CD4-positive, alpha-beta T cell (primary cell): ENCODE measurements at regions not wholly inside any gene's neighbourhood (a gene's known extent, or its start where the extent isn't known, plus 50 kb on each side); places are given as distances from the start of the nearest gene placed in this dataset.

ENCODE experiments used
- ATAC-seq: fragments of 200-7000 bp; cut with Tn5 transposase; one replicate; pipeline ENCODE4 v1.10.0; 2022; ENCODE audit warnings: mild to moderate bottlenecking; ENCODE audit not compliant: poor library complexity
- CTCF ChIA-PET: fragments of 350-600 bp; sonication (Branson Sonifier 250); formaldehyde crosslinking; loops from one replicate; lab custom pipeline; 2021; ENCODE audit warnings: antibody characterized with exemption, inconsistent platforms; lab: Charles Lee
- POLR2A ChIA-PET: fragments of 350-600 bp; sonication (Branson Sonifier 250); formaldehyde crosslinking; loops from one replicate; lab custom pipeline; 2021; ENCODE audit warnings: antibody characterized with exemption, inconsistent platforms; lab: Charles Lee
- DNase-seq, 14 experiments: peaks; one replicate each; pipeline ENCODE4 v3.0.0-alpha.2; 2013 to 2020; ENCODE audit warnings: mixed read lengths in 2 of 14
- H3K27ac ChIP-seq, 2 donors: one replicate each; pipeline versions ENCODE4 v1.5.1 to v1.7.0; 2013; ENCODE audit warnings: low read length in 2 of 2, low read depth in 1 of 2, mild to moderate bottlenecking in 1 of 2
- H3K27me3 ChIP-seq, 2 experiments: 1 replicate in 1 of 2; 2 replicates in 1 of 2; pipeline versions ENCODE4 v1.6.1 to v1.7.0; 2013; ENCODE audit warnings: low read length in 2 of 2, control low read depth in 1 of 2, mild to moderate bottlenecking in 1 of 2, moderate library complexity in 1 of 2; ENCODE audit not compliant: insufficient read depth in 2 of 2, control insufficient read depth in 1 of 2
- H3K36me3 ChIP-seq: one replicate; pipeline ENCODE4 v1.6.1; 2013; ENCODE audit warnings: low read length, control low read depth; ENCODE audit not compliant: insufficient read depth
- H3K4me1 ChIP-seq: one replicate; pipeline ENCODE4 v1.6.1; 2013; ENCODE audit warnings: low read length, control low read depth; ENCODE audit not compliant: insufficient read depth
- H3K4me3 ChIP-seq: one replicate; pipeline ENCODE4 v1.5.1; 2013; ENCODE audit warnings: mild to moderate bottlenecking, low read length, moderate library complexity
- H3K9me3 ChIP-seq, 2 experiments: 1 replicate in 1 of 2; 2 replicates in 1 of 2; pipeline versions ENCODE4 v1.6.1 to v1.7.0; 2013; ENCODE audit warnings: low read length in 2 of 2, mild to moderate bottlenecking in 2 of 2, control low read depth in 1 of 2, moderate library complexity in 1 of 2; ENCODE audit not compliant: control insufficient read depth in 1 of 2, insufficient read depth in 1 of 2
- H3K27ac Mint-ChIP-seq: one replicate; pipeline ENCODE4 v1.8.0; 2020; ENCODE audit warnings: mixed read lengths
- H3K27me3 Mint-ChIP-seq: one replicate; pipeline ENCODE4 v1.8.0; 2021; ENCODE audit warnings: mixed read lengths
- H3K36me3 Mint-ChIP-seq: one replicate; pipeline ENCODE4 v1.8.0; 2021; ENCODE audit warnings: low read depth, mixed read lengths
- H3K4me1 Mint-ChIP-seq: one replicate; pipeline ENCODE4 v1.8.0; 2021; ENCODE audit warnings: low read depth, mixed read lengths
- H3K4me3 Mint-ChIP-seq: one replicate; pipeline ENCODE4 v1.8.0; 2020; ENCODE audit warnings: mild to moderate bottlenecking, mixed read lengths
- H3K9me3 Mint-ChIP-seq: one replicate; pipeline ENCODE4 v1.8.0; 2020; ENCODE audit warnings: mixed read lengths
- CTCF ChIP-seq: fragments of 200-600 bp; IDR thresholded peaks from one replicate; pipeline ENCODE4 v1.8.0; 2022; ENCODE audit warnings: antibody characterized with exemption, mild to moderate bottlenecking
- intact Hi-C, 2 experiments: fragments of 100-400 bp; cut with DNase I in 1 of 2; cut with micrococcal nuclease in 1 of 2; formaldehyde crosslinking; loops; one replicate each; pipeline versions ENCODE4 v1.15.1 to v1.9.0; 2023 to 2025; cut with DNase I, micrococcal nuclease

- Mint-ChIP-seq H3K9me3 (no peaks in the 10 kb centered on the region), H3K4me1 (peaks cover 42% of the 10 kb centered on the region), H3K36me3 (no peaks in the 10 kb centered on the region), H3K27me3 (no peaks in the 10 kb centered on the region), H3K27ac (peak overlapping the region; percentile 60), H3K4me3 (no peak overlapping the region)
- Histone ChIP-seq H3K4me1 (peaks cover 44% of the 10 kb centered on the region), H3K4me3 (no peak overlapping the region), H3K27ac (no peak overlapping the region), H3K27me3 (no peaks in the 10 kb centered on the region), H3K36me3 (no peaks in the 10 kb centered on the region), H3K9me3 (no peaks in the 10 kb centered on the region)
- intact Hi-C loops, result no loop called here
- TF ChIP-seq CTCF, result no peak
- ATAC-seq, result no peak
- CTCF ChIA-PET, result interaction anchor here (0.9 to 1.4 kb wide), 3 partner anchors 14 to 20 kb away, joined by 3 to 4 read pairs (median 3); no protein-coding TSS in a partner anchor
- POLR2A ChIA-PET, result interaction anchor here (0.6 to 1.3 kb wide), 2 partner anchors 94 to 532 kb away, joined by 3 to 4 read pairs; no protein-coding TSS in a partner anchor
- DNase-seq, result no peak
Measured at GRCh38 chr14:76933515-76933914, 95.0 kb downstream of the IRF2BPL start.

GRCh38 chr14:76931631-76932402 lies 96.7 kb downstream of the IRF2BPL start:
- DNase-seq (no peak), ATAC-seq (no peak)
- no peak for TF ChIP-seq CTCF
- H3K27ac Mint-ChIP-seq, result peak overlapping the region; percentile 86
- peaks cover 59% of the 10 kb centered on the region for H3K4me1 ChIP-seq
- no peak overlapping the region for H3K4me3 ChIP-seq
- H3K4me1 Mint-ChIP-seq, result peaks cover 58% of the 10 kb centered on the region
- H3K4me3 Mint-ChIP-seq, result peak overlapping the region; percentile 28
- H3K27ac ChIP-seq, result no peak overlapping the region
- no peaks in the 10 kb centered on the region for H3K9me3 ChIP-seq
- CTCF ChIA-PET, result interaction anchor here (1.1 to 4.3 kb wide), 3 partner anchors 15 to 96 kb away, joined by 4 to 24 read pairs (median 4); no protein-coding TSS in a partner anchor
- H3K36me3 Mint-ChIP-seq, result no peaks in the 10 kb centered on the region
- H3K9me3 Mint-ChIP-seq, result no peaks in the 10 kb centered on the region
- H3K36me3 ChIP-seq, result no peaks in the 10 kb centered on the region
- no peaks in the 10 kb centered on the region for H3K27me3 ChIP-seq
- H3K27me3 Mint-ChIP-seq, result no peaks in the 10 kb centered on the region
- intact Hi-C loops, result no loop called here
- POLR2A ChIA-PET, result interaction anchor here (3.3 kb wide), 1 partner anchor 30 kb away, joined by 40 read pairs; no protein-coding TSS in a partner anchor

GRCh38 chr14:76930549-76930948 lies 98.0 kb downstream of the IRF2BPL start:
- H3K4me1 Mint-ChIP-seq, result peaks cover 69% of the 10 kb centered on the region
- no peak overlapping the region for H3K4me3 Mint-ChIP-seq
- CTCF ChIA-PET, result interaction anchor here (1.1 to 4.3 kb wide), 4 partner anchors 17 to 101 kb away, joined by 3 to 24 read pairs (median 6); no protein-coding TSS in a partner anchor
- Histone ChIP-seq H3K4me1 (peaks cover 71% of the 10 kb centered on the region), H3K27ac (peak overlapping the region; percentile 7 to 52), H3K4me3 (no peak overlapping the region), H3K36me3 (no peaks in the 10 kb centered on the region), H3K27me3 (no peaks in the 10 kb centered on the region), H3K9me3 (no peaks in the 10 kb centered on the region)
- intact Hi-C loops, result loop anchor here in 1 of 2 experiments (1.0 kb wide), 2 partner anchors 17 to 26 kb away; no protein-coding TSS in a partner anchor
- POLR2A ChIA-PET, result interaction anchor here (0.9 to 3.3 kb wide), 14 partner anchors 10 to 155 kb away, joined by 3 to 40 read pairs (median 10); partner anchors contain the start of gene IRF2BPL
- H3K27ac Mint-ChIP-seq, result peak overlapping the region; percentile 86
- H3K9me3 Mint-ChIP-seq, result no peaks in the 10 kb centered on the region
- no peaks in the 10 kb centered on the region for H3K36me3 Mint-ChIP-seq
- ATAC-seq (no peak), DNase-seq (peak in 4 of 14 experiments; percentile 16 to 53 (median 41))
- TF ChIP-seq CTCF, result no peak
- H3K27me3 Mint-ChIP-seq, result no peaks in the 10 kb centered on the region
